UCSD-AML1 (cell line): ENCODE measurements at regions not wholly inside any gene's neighbourhood (a gene's known extent, or its start where the extent isn't known, plus 50 kb on each side); places are given as distances from the start of the nearest gene placed in this dataset.
"Not testable (repeated sequence)": the region's sequence is repeated elsewhere in the genome, so short reads cannot be mapped to it uniquely, and the experiment has no call there.

Source experiments
- DNase-seq: peaks from one replicate; lab custom pipeline; 2025; ENCODE audit not compliant: unreplicated experiment; lab: John Stamatoyannopoulos, UW

GRCh38 chr6:121544691-121545090 is 109.2 kb downstream of the GJA1 start:
- DNase-seq: no peak

- no peak for DNase-seq
Observed at GRCh38 chr6:121548131-121548530, 112.7 kb downstream of the GJA1 start.

- DNase-seq: no peak
Observed at GRCh38 chr6:121549736-121550135, 114.3 kb downstream of the GJA1 start.

GRCh38 chr6:121550491-121551010 is 115.1 kb downstream of the GJA1 start:
- DNase-seq: no peak

GRCh38 chr6:121555201-121555600 is 119.8 kb downstream of the GJA1 start:
- no peak for DNase-seq

- DNase-seq: not testable (repeated sequence)
Observed at GRCh38 chr6:121556149-121556548, 120.7 kb downstream of the GJA1 start.

GRCh38 chr6:121557146-121557940 is 121.9 kb downstream of the GJA1 start:
- no peak for DNase-seq

- no peak for DNase-seq
Observed at GRCh38 chr6:121559611-121560269, 124.3 kb downstream of the GJA1 start.

- no peak for DNase-seq
Observed at GRCh38 chr6:121560476-121560875, 125.0 kb downstream of the GJA1 start.

- no peak for DNase-seq
Observed at GRCh38 chr6:121563286-121563685, 127.8 kb downstream of the GJA1 start.

GRCh38 chr6:121564529-121564928 is 129.1 kb downstream of the GJA1 start:
- not testable (repeated sequence) for DNase-seq

GRCh38 chr6:121571455-121571854 is 136.0 kb downstream of the GJA1 start:
- no peak for DNase-seq

GRCh38 chr6:121573481-121573880 is 138.0 kb downstream of the GJA1 start:
- no peak for DNase-seq

- DNase-seq: no peak
Observed at GRCh38 chr6:121578216-121578615, 142.8 kb downstream of the GJA1 start.

GRCh38 chr6:121579478-121579877 is 144.0 kb downstream of the GJA1 start:
- DNase-seq: no peak

GRCh38 chr6:121581327-121581726 is 145.9 kb downstream of the GJA1 start:
- no peak for DNase-seq

GRCh38 chr6:121582262-121582661 is 146.8 kb downstream of the GJA1 start:
- no peak for DNase-seq

- no peak for DNase-seq
Observed at GRCh38 chr6:121584586-121585369, 149.3 kb downstream of the GJA1 start.

GRCh38 chr6:121590438-121590837 is 155.0 kb downstream of the GJA1 start:
- no peak for DNase-seq

GRCh38 chr6:121590916-121591315 is 155.5 kb downstream of the GJA1 start:
- DNase-seq: no peak

- DNase-seq: no peak
Observed at GRCh38 chr6:121592261-121592935, 157.0 kb downstream of the GJA1 start.
